CD4-positive, alpha-beta T cell (primary cell): ENCODE measurements at regions not wholly inside any gene's neighbourhood (a gene's known extent, or its start where the extent isn't known, plus 50 kb on each side); places are given as distances from the start of the nearest gene placed in this dataset.

Experiments used
- ATAC-seq: fragments of 200-7000 bp; cut with Tn5 transposase; one replicate; pipeline ENCODE4 v1.10.0; 2022; ENCODE audit warnings: mild to moderate bottlenecking; ENCODE audit not compliant: poor library complexity
- CTCF ChIA-PET: fragments of 350-600 bp; sonication (Branson Sonifier 250); formaldehyde crosslinking; loops from one replicate; lab custom pipeline; 2021; ENCODE audit warnings: antibody characterized with exemption, inconsistent platforms; lab: Charles Lee
- POLR2A ChIA-PET: fragments of 350-600 bp; sonication (Branson Sonifier 250); formaldehyde crosslinking; loops from one replicate; lab custom pipeline; 2021; ENCODE audit warnings: antibody characterized with exemption, inconsistent platforms; lab: Charles Lee
- DNase-seq, 14 experiments: peaks; one replicate each; pipeline ENCODE4 v3.0.0-alpha.2; 2013 to 2020; ENCODE audit warnings: mixed read lengths in 2 of 14
- H3K27ac ChIP-seq, 2 donors: one replicate each; pipeline versions ENCODE4 v1.5.1 to v1.7.0; 2013; ENCODE audit warnings: low read length in 2 of 2, low read depth in 1 of 2, mild to moderate bottlenecking in 1 of 2
- H3K27me3 ChIP-seq, 2 experiments: 1 replicate in 1 of 2; 2 replicates in 1 of 2; pipeline versions ENCODE4 v1.6.1 to v1.7.0; 2013; ENCODE audit warnings: low read length in 2 of 2, control low read depth in 1 of 2, mild to moderate bottlenecking in 1 of 2, moderate library complexity in 1 of 2; ENCODE audit not compliant: insufficient read depth in 2 of 2, control insufficient read depth in 1 of 2
- H3K36me3 ChIP-seq: one replicate; pipeline ENCODE4 v1.6.1; 2013; ENCODE audit warnings: low read length, control low read depth; ENCODE audit not compliant: insufficient read depth
- H3K4me1 ChIP-seq: one replicate; pipeline ENCODE4 v1.6.1; 2013; ENCODE audit warnings: low read length, control low read depth; ENCODE audit not compliant: insufficient read depth
- H3K4me3 ChIP-seq: one replicate; pipeline ENCODE4 v1.5.1; 2013; ENCODE audit warnings: mild to moderate bottlenecking, low read length, moderate library complexity
- H3K9me3 ChIP-seq, 2 experiments: 1 replicate in 1 of 2; 2 replicates in 1 of 2; pipeline versions ENCODE4 v1.6.1 to v1.7.0; 2013; ENCODE audit warnings: low read length in 2 of 2, mild to moderate bottlenecking in 2 of 2, control low read depth in 1 of 2, moderate library complexity in 1 of 2; ENCODE audit not compliant: control insufficient read depth in 1 of 2, insufficient read depth in 1 of 2
- H3K27ac Mint-ChIP-seq: one replicate; pipeline ENCODE4 v1.8.0; 2020; ENCODE audit warnings: mixed read lengths
- H3K27me3 Mint-ChIP-seq: one replicate; pipeline ENCODE4 v1.8.0; 2021; ENCODE audit warnings: mixed read lengths
- H3K36me3 Mint-ChIP-seq: one replicate; pipeline ENCODE4 v1.8.0; 2021; ENCODE audit warnings: low read depth, mixed read lengths
- H3K4me1 Mint-ChIP-seq: one replicate; pipeline ENCODE4 v1.8.0; 2021; ENCODE audit warnings: low read depth, mixed read lengths
- H3K4me3 Mint-ChIP-seq: one replicate; pipeline ENCODE4 v1.8.0; 2020; ENCODE audit warnings: mild to moderate bottlenecking, mixed read lengths
- H3K9me3 Mint-ChIP-seq: one replicate; pipeline ENCODE4 v1.8.0; 2020; ENCODE audit warnings: mixed read lengths
- intact Hi-C, 2 experiments: fragments of 100-400 bp; cut with DNase I in 1 of 2; cut with micrococcal nuclease in 1 of 2; formaldehyde crosslinking; loops; one replicate each; pipeline versions ENCODE4 v1.15.1 to v1.9.0; 2023 to 2025; cut with DNase I, micrococcal nuclease
- TF ChIP-seq, protein P1 (sequence below): fragments of 200-600 bp; IDR thresholded peaks from one replicate; pipeline ENCODE4 v1.8.0; 2022; ENCODE audit warnings: antibody characterized with exemption, mild to moderate bottlenecking

DNA sequence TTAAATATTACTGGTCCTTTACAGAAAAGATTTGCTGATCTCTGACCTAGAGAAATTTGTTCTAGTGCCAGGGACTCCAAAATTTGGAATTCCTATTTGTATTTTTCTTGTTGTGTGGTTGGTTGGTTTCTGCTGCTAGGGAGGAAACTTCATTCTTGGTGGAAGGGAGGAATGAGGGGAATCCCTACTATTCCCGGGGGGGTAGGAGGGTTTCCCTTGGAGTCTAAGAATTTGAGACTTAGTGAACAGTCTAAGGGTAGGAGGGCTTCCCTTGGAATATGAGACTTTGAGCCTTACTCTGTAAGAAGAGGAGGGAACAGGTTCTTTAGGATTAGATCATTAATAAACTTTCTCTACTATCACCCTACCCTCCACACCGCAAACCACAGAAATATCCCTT, 67.1 kb upstream of the ADGRF1 start:
- Mint-ChIP-seq H3K36me3 (no peaks in the 10 kb centered on the region), H3K27me3 (no peaks in the 10 kb centered on the region), H3K9me3 (no peaks in the 10 kb centered on the region), H3K4me1 (no peaks in the 10 kb centered on the region), H3K4me3 (no peak overlapping the region), H3K27ac (no peak overlapping the region)
- H3K27me3 ChIP-seq = no peaks in the 10 kb centered on the region
- H3K4me1 ChIP-seq = no peaks in the 10 kb centered on the region
- TF ChIP-seq, protein P1, sequence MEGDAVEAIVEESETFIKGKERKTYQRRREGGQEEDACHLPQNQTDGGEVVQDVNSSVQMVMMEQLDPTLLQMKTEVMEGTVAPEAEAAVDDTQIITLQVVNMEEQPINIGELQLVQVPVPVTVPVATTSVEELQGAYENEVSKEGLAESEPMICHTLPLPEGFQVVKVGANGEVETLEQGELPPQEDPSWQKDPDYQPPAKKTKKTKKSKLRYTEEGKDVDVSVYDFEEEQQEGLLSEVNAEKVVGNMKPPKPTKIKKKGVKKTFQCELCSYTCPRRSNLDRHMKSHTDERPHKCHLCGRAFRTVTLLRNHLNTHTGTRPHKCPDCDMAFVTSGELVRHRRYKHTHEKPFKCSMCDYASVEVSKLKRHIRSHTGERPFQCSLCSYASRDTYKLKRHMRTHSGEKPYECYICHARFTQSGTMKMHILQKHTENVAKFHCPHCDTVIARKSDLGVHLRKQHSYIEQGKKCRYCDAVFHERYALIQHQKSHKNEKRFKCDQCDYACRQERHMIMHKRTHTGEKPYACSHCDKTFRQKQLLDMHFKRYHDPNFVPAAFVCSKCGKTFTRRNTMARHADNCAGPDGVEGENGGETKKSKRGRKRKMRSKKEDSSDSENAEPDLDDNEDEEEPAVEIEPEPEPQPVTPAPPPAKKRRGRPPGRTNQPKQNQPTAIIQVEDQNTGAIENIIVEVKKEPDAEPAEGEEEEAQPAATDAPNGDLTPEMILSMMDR = no peak
- ChIA-PET POLR2A (no interaction called here), CTCF (no interaction called here)
- no peak for ATAC-seq
- intact Hi-C loops = no loop called here
- DNase-seq = no peak
- no peaks in the 10 kb centered on the region for H3K9me3 ChIP-seq
- H3K36me3 ChIP-seq = no peaks in the 10 kb centered on the region
- H3K4me3 ChIP-seq = no peak overlapping the region
- H3K27ac ChIP-seq = no peak overlapping the region

- Histone ChIP-seq H3K4me1 (no peaks in the 10 kb centered on the region), H3K36me3 (no peaks in the 10 kb centered on the region), H3K27ac (no peak overlapping the region), H3K9me3 (no peaks in the 10 kb centered on the region), H3K27me3 (no peaks in the 10 kb centered on the region), H3K4me3 (no peak overlapping the region)
- Mint-ChIP-seq H3K9me3 (no peaks in the 10 kb centered on the region), H3K36me3 (no peaks in the 10 kb centered on the region), H3K27ac (no peak overlapping the region), H3K27me3 (no peaks in the 10 kb centered on the region), H3K4me3 (no peak overlapping the region), H3K4me1 (no peaks in the 10 kb centered on the region)
- TF ChIP-seq, protein P1 = no peak
- ChIA-PET POLR2A (no interaction called here), CTCF (no interaction called here)
- DNase-seq = no peak
- no peak for ATAC-seq
- intact Hi-C loops = no loop called here
Measured at GRCh38 chr6:47106721-47107197, 64.6 kb upstream of the ADGRF1 start.

- Mint-ChIP-seq H3K9me3 (no peaks in the 10 kb centered on the region), H3K4me1 (no peaks in the 10 kb centered on the region), H3K36me3 (no peaks in the 10 kb centered on the region), H3K27ac (no peak overlapping the region), H3K4me3 (no peak overlapping the region), H3K27me3 (no peaks in the 10 kb centered on the region)
- Histone ChIP-seq H3K9me3 (no peaks in the 10 kb centered on the region), H3K4me3 (no peak overlapping the region), H3K27me3 (no peaks in the 10 kb centered on the region), H3K36me3 (no peaks in the 10 kb centered on the region), H3K27ac (no peak overlapping the region), H3K4me1 (no peaks in the 10 kb centered on the region)
- TF ChIP-seq, protein P1 = no peak
- ChIA-PET POLR2A (no interaction called here), CTCF (no interaction called here)
- intact Hi-C loops = no loop called here
- no peak for ATAC-seq
- no peak for DNase-seq
Measured at GRCh38 chr6:47106216-47106615, 64.1 kb upstream of the ADGRF1 start.
